Body of pancreas (tissue), 4 donors: ENCODE measurements at regions not wholly inside any gene's neighbourhood (a gene's known extent, or its start where the extent isn't known, plus 50 kb on each side); places are given as distances from the start of the nearest gene placed in this dataset.

Experiments
- ATAC-seq: fragments of 150-250 bp; one replicate; pipeline ENCODE4 v1.9.1; 2016
- DNase-seq, 4 donors: peaks; one replicate each; pipeline ENCODE4 v3.0.0-alpha.2; 2019
- H3K27ac ChIP-seq, 4 donors: fragments of 200-600 bp; sonication (generic); 1 replicate in 3 of 4; 2 replicates in 1 of 4; pipeline versions ENCODE4 v1.5.1 to v1.6.1; 2016 to 2019; ENCODE audit warnings: mild to moderate bottlenecking in 1 of 4, mixed read lengths in 1 of 4, moderate library complexity in 1 of 4
- H3K27me3 ChIP-seq, 2 donors: fragments of 200-600 bp; sonication (generic); one replicate each; pipeline ENCODE4 v1.6.0; 2016; ENCODE audit warnings: mild to moderate bottlenecking in 1 of 2
- H3K36me3 ChIP-seq, 2 donors: fragments of 200-600 bp; sonication (generic); replicated peaks in 1 of 2; 2 replicates each; pipeline ENCODE4 v1.5.1; 2016; ENCODE audit warnings: low read depth in 2 of 2; ENCODE audit not compliant: insufficient read depth in 1 of 2
- H3K4me1 ChIP-seq: fragments of 200-600 bp; sonication (generic); one replicate; pipeline ENCODE4 v1.6.0; 2016
- H3K4me3 ChIP-seq, 2 donors: fragments of 200-600 bp; sonication (generic); 1 replicate in 1 of 2; 2 replicates in 1 of 2; pipeline ENCODE4 v1.5.1; 2016 to 2019
- H3K9me3 ChIP-seq, 3 donors: fragments of 200-600 bp; sonication (generic); 1 replicate in 2 of 3; 2 replicates in 1 of 3; pipeline ENCODE4 v1.5.1; 2016
- CTCF ChIP-seq, 7 experiments: fragments of 450-650 bp in 4 of 7; fragments of 200-600 bp in 3 of 7; sonication (generic) in 3 of 7; IDR thresholded peaks; one replicate each; pipeline ENCODE4 v1.5.1; 2016 to 2019; ENCODE audit warnings: antibody characterized with exemption in 7 of 7
- POLR2A ChIP-seq, 3 donors: fragments of 450-650 bp; IDR thresholded peaks; one replicate each; pipeline ENCODE4 v1.6.1; 2016; ENCODE audit warnings: antibody characterized with exemption in 3 of 3, mild to moderate bottlenecking in 2 of 3
- WGBS, 2 donors: methylation state at CpG; one replicate each; pipeline ENCODE4 v1.1.5; 2017; 5-methylcytosine and 5-hydroxymethylcytosine counted together
- intact Hi-C: fragments of 100-400 bp; cut with DNase I; formaldehyde crosslinking; loops from one replicate; pipeline ENCODE4 v1.15.1; 2023

GRCh38 chr7:34550996-34551395, 107.0 kb upstream of the NPSR1 start:
- no peak for TF ChIP-seq POLR2A (IDR thresholded peaks at IDR 0.05)
- Histone ChIP-seq H3K27ac (no peak overlapping the region), H3K27me3 (no peaks in the 10 kb centered on the region), H3K4me1 (no peaks in the 10 kb centered on the region), H3K4me3 (no peak overlapping the region), H3K36me3 (no peaks in the 10 kb centered on the region), H3K9me3 (no peaks in the 10 kb centered on the region)
- DNase-seq (no peak), ATAC-seq (no peak)
- intact Hi-C loops = no loop called here
- 67 to 69% methylated on average over 2 of the region's 2 CpGs for WGBS, 2 donors

- no peak for ATAC-seq
These were observed 105.5 kb upstream of the NPSR1 start for GRCh38 chr7:34552502-34552901.

GRCh38 chr7:34558022-34558421, 100.0 kb upstream of the NPSR1 start:
- Histone ChIP-seq H3K9me3 (no peaks in the 10 kb centered on the region), H3K4me1 (no peaks in the 10 kb centered on the region), H3K27ac (no peak overlapping the region), H3K4me3 (no peak overlapping the region), H3K27me3 (no peaks in the 10 kb centered on the region), H3K36me3 (no peaks in the 10 kb centered on the region)
- ATAC-seq (no peak), DNase-seq (no peak)
- TF ChIP-seq POLR2A (IDR thresholded peaks at IDR 0.05) (no peak), CTCF (IDR thresholded peaks at IDR 0.05) (no peak)
- 88 to 91% methylated on average over 4 of the region's 4 CpGs for WGBS, 2 donors
- intact Hi-C loops = no loop called here

More at GRCh38 chr7:34552502-34552901, 105.5 kb upstream of the NPSR1 start:
- Histone ChIP-seq H3K4me3 (no peak overlapping the region), H3K4me1 (no peaks in the 10 kb centered on the region), H3K27me3 (no peaks in the 10 kb centered on the region), H3K9me3 (no peaks in the 10 kb centered on the region), H3K27ac (no peak overlapping the region), H3K36me3 (no peaks in the 10 kb centered on the region)
- no peak for DNase-seq
- intact Hi-C loops = no loop called here
- 86 to 90% methylated on average over 4 to 5 of the region's 5 CpGs for WGBS, 2 donors
- TF ChIP-seq CTCF (IDR thresholded peaks at IDR 0.05) (no peak), POLR2A (IDR thresholded peaks at IDR 0.05) (no peak)

GRCh38 chr7:34564091-34564490, 93.9 kb upstream of the NPSR1 start:
- no peak overlapping the region for H3K4me3 ChIP-seq
- WGBS, 2 donors = 68 to 70% methylated on average over 7 of the region's 7 CpGs
- H3K9me3 ChIP-seq = no peaks in the 10 kb centered on the region
- no peaks in the 10 kb centered on the region for H3K36me3 ChIP-seq
- no peaks in the 10 kb centered on the region for H3K27me3 ChIP-seq
- TF ChIP-seq CTCF (IDR thresholded peaks at IDR 0.05) (no peak), POLR2A (IDR thresholded peaks at IDR 0.05) (no peak)
- no peaks in the 10 kb centered on the region for H3K4me1 ChIP-seq
- DNase-seq (no peak), ATAC-seq (no peak)
- no peak overlapping the region for H3K27ac ChIP-seq
- intact Hi-C loops = no loop called here

- Histone ChIP-seq H3K4me3 (no peak overlapping the region), H3K36me3 (no peaks in the 10 kb centered on the region), H3K27ac (no peak overlapping the region), H3K4me1 (no peaks in the 10 kb centered on the region), H3K9me3 (no peaks in the 10 kb centered on the region), H3K27me3 (no peaks in the 10 kb centered on the region)
- intact Hi-C loops = no loop called here
- 44 to 46% methylated on average over 1 of the region's 1 CpG for WGBS, 2 donors
- no peak for DNase-seq
- TF ChIP-seq CTCF (IDR thresholded peaks at IDR 0.05) (no peak), POLR2A (IDR thresholded peaks at IDR 0.05) (no peak)
- no peak for ATAC-seq
These were observed 90.1 kb upstream of the NPSR1 start for GRCh38 chr7:34567906-34568305.
